Hindlimb muscle (tissue), 1 donor: ENCODE measurements at regions not wholly inside any gene's neighbourhood (a gene's known extent, or its start where the extent isn't known, plus 50 kb on each side); places are given as distances from the start of the nearest gene placed in this dataset.

Experiments used
- DNase-seq: peaks from one replicate; pipeline ENCODE4 v3.0.0-alpha.2; 2013

DNA sequence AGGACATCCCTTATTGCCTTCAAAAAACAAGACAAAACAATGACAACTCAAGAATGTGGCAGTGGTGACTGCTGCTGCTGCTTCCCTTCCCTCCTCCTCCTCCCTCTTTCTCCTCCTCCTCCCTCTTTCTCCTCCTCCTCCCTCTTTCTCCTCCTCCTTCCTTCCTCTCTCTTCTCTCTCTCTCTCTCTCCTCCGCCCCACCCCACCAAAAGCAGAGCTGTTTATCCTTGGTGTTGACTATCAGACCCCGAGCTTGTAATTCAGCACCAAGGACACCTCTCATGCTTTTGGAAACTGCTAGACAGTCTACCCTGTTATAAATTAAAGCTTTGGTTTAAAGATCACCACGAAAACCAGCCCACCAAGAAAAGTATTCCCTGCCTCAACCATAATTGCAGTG is 72.4 kb upstream of the IFNAR2 start:
- DNase-seq: no peak

- no peak for DNase-seq
These were observed 71.1 kb upstream of the IFNAR2 start for GRCh38 chr21:33158654-33159053.

DNA sequence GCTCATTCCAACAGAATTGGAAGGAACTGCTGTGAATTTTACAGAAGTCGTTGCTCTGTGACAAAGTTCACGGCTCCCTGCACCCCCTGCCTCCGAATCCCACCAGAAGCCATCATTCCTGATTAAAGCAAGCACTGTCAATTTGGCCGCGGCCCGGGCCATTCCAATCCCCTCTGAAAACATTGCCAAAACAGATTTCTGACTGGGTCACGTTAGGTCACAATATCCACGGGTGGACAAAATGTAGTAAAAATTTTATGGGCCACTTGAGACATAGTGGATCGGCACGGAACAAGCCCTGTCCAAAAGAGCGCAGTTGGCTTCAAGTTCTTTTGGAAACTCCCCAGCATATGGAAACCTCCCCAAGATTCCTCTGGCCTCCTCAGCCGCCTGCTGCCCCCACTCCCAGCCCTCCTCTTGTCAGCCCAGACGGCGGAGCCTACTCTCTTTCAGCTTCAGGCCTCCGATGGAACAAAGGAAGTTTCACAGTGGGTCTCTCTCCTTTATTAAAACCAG is 67.2 kb upstream of the IFNAR2 start:
- DNase-seq: peak; percentile 69

DNA sequence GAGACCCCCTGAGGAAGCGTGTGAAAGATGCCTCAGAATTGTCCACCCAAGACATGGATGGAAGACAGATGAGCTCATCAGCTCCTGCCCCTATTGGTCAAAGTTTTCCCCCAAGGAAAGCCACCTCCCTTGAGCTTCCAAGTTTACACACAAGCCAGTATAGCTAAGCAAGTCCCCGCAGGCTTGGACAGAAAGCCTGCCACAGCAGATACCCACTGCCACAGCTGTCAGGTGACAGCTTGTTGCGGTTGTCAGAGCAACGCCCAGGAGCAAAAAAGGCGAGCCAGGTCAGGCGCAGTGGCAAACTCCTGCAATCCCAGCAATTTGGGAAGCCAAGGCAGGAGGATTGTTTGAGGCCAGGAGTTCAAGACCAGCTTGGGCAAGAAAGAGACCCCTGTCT is 60.9 kb upstream of the IFNAR2 start:
- DNase-seq: no peak

DNA sequence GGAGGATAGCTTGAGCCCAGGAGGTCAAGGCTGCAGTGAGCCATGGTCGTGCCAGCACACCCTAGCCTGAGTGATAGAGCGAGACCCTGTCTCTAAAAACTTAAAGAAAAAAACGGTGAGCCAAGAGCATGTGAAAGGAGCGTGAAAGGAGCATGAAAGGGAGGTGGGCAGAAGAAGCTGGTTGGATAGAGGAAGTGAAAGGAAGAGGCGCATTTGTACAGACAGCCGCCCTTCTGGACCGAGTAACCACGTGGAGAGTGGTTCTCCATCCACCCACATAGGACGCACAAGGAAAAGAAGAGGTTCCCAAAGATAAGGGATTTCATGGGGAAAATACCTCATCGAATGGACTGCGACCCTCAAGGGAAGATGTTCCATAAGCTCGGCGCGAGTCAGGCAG is 60.4 kb upstream of the IFNAR2 start:
- DNase-seq: no peak

- DNase-seq: no peak
These were observed 58.0 kb upstream of the IFNAR2 start for GRCh38 chr21:33171616-33172169.

DNA sequence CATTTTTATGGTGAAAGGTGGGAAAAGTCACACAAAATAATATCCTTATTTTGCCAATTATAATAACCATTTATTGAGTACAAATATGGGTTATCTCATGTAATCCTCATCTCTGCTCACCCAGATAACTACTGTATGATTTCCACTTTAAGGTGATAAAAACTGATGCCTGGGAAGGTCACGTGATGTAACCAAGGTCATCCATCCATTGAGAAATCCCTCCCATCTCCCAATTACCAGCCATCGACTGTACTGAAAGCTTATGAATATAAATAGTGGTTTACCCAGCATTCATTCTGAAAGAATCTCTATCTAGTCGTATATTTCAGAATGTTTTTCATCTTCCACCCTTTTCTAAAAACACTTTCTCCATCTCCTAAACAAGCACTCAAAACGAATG is 55.0 kb upstream of the IFNAR2 start:
- DNase-seq: no peak
